ENCODE measurements at regions not wholly inside any gene's neighbourhood (a gene's known extent, or its start where the extent isn't known, plus 50 kb on each side); places are given as distances from the start of the nearest gene placed in this dataset.

DNA sequence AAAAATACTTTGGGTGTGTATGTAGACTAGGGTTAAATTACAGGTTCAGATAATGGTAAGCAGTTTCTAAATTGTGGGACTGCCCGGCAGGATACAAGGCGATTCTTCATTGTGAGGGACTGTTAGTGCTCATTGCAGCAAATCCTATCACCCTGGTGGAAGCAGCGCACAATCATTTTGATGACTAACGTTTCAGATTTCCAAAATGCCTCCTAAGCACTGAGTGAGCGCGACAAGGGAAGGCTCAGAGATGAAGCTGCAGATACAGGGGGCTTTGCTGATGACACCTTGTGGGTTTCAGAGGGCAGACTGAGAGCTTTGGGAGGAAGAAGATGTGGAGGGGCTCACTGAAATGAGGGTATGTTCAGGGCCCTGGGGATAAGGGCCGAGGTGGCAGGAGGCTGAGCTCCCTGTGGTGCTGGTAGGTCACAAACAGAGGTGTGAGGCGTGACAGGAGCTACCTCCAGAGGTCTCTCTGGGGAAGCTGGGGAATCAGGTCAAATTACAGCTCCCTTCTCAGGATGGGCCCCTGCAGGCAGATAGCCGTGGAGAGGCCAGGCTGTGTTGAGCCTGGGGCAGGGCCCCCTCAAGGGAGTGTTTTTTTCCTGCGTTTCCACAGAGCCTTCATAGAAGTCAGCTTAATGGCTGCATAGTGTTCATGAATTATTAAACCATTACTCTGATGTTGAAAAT, 84.5 kb upstream of the FYN start:
- H3K27ac ChIP-seq: no peak overlapping the region
- H3K4me3 ChIP-seq (IDR thresholded peaks at IDR 0.05; ENCODE audit: insufficient read depth, low read depth, low read length): no peak overlapping the region
- H3K27me3 ChIP-seq (ENCODE audit: insufficient read depth, low read depth): no peaks in the 10 kb centered on the region
- no peak overlapping the region for H3K4me2 ChIP-seq
- no peak overlapping the region for H2AFZ ChIP-seq (ENCODE audit: low read depth)
- H3K36me3 ChIP-seq (ENCODE audit: insufficient read depth): no peaks in the 10 kb centered on the region
- no peaks in the 10 kb centered on the region for H3K79me2 ChIP-seq (ENCODE audit: insufficient read depth, low read depth)
- TF ChIP-seq, protein P1, sequence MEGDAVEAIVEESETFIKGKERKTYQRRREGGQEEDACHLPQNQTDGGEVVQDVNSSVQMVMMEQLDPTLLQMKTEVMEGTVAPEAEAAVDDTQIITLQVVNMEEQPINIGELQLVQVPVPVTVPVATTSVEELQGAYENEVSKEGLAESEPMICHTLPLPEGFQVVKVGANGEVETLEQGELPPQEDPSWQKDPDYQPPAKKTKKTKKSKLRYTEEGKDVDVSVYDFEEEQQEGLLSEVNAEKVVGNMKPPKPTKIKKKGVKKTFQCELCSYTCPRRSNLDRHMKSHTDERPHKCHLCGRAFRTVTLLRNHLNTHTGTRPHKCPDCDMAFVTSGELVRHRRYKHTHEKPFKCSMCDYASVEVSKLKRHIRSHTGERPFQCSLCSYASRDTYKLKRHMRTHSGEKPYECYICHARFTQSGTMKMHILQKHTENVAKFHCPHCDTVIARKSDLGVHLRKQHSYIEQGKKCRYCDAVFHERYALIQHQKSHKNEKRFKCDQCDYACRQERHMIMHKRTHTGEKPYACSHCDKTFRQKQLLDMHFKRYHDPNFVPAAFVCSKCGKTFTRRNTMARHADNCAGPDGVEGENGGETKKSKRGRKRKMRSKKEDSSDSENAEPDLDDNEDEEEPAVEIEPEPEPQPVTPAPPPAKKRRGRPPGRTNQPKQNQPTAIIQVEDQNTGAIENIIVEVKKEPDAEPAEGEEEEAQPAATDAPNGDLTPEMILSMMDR (conservative IDR thresholded peaks at IDR 0.05; ENCODE audit: low read depth, low read length): no peak
- H3K9ac ChIP-seq: no peak overlapping the region
- H3K4me1 ChIP-seq (ENCODE audit: low read depth, poor library complexity, severe bottlenecking): peaks cover 8% of the 10 kb centered on the region
- no peaks in the 10 kb centered on the region for H4K20me1 ChIP-seq (ENCODE audit: insufficient read depth)

DNA sequence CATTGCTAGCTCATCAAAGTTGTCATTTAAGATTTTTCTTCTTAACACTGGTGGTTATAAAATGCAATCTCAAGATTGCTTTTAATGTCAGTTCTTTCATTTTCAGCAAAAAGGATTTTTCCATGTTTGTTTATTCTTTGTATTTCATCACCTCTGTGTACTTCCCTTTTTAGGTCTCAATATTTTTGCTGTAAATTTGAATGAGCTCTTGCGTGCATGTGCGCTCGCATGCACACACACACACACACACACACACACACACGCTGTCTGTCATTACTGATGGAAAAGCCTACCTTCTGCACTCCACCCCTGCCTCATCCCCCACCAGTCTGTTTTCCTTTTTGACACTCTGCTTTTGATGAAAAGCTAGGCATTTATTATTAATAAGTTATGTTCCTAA, 85.3 kb upstream of the FYN start:
- H2AFZ ChIP-seq (ENCODE audit: low read depth): no peak overlapping the region
- H3K9ac ChIP-seq: no peak overlapping the region
- no peaks in the 10 kb centered on the region for H3K79me2 ChIP-seq (ENCODE audit: insufficient read depth, low read depth)
- no peak overlapping the region for H3K27ac ChIP-seq
- TF ChIP-seq, protein P1 (conservative IDR thresholded peaks at IDR 0.05; ENCODE audit: low read depth, low read length): no peak
- peaks cover 2% of the 10 kb centered on the region for H3K4me1 ChIP-seq (ENCODE audit: low read depth, poor library complexity, severe bottlenecking)
- H3K36me3 ChIP-seq (ENCODE audit: insufficient read depth): no peaks in the 10 kb centered on the region
- no peaks in the 10 kb centered on the region for H4K20me1 ChIP-seq (ENCODE audit: insufficient read depth)
- no peak overlapping the region for H3K4me3 ChIP-seq (IDR thresholded peaks at IDR 0.05; ENCODE audit: insufficient read depth, low read depth, low read length)
- no peak overlapping the region for H3K4me2 ChIP-seq
- no peaks in the 10 kb centered on the region for H3K27me3 ChIP-seq (ENCODE audit: insufficient read depth, low read depth)

DNA sequence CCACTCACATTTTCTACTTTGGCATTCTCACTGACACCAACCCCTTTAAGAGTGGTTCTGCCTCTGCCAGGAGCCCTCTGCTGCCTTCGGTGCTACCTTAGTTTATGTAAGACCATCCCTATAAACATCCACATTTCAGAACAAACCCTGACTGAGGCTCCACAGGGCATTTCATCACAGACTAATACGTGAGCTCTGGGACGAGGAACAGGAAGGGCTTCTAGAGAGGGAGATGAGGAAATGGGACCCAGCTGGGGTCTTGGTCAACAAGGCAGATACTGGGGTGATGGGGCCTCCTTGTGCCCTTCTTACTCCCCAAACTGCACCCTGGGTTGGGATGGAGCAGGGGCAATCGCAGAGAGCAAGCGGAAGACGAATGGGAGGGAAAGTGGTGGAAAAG, 86.5 kb upstream of the FYN start:
- H2AFZ ChIP-seq (ENCODE audit: low read depth): no peak overlapping the region
- no peaks in the 10 kb centered on the region for H4K20me1 ChIP-seq (ENCODE audit: insufficient read depth)
- no peaks in the 10 kb centered on the region for H3K79me2 ChIP-seq (ENCODE audit: insufficient read depth, low read depth)
- no peak overlapping the region for H3K4me3 ChIP-seq (IDR thresholded peaks at IDR 0.05; ENCODE audit: insufficient read depth, low read depth, low read length)
- H3K9ac ChIP-seq: no peak overlapping the region
- no peak overlapping the region for H3K4me2 ChIP-seq
- H3K27ac ChIP-seq: no peak overlapping the region
- H3K36me3 ChIP-seq (ENCODE audit: insufficient read depth): no peaks in the 10 kb centered on the region
- no peaks in the 10 kb centered on the region for H3K4me1 ChIP-seq (ENCODE audit: low read depth, poor library complexity, severe bottlenecking)
- TF ChIP-seq, protein P1 (conservative IDR thresholded peaks at IDR 0.05; ENCODE audit: low read depth, low read length): no peak
- no peaks in the 10 kb centered on the region for H3K27me3 ChIP-seq (ENCODE audit: insufficient read depth, low read depth)

DNA sequence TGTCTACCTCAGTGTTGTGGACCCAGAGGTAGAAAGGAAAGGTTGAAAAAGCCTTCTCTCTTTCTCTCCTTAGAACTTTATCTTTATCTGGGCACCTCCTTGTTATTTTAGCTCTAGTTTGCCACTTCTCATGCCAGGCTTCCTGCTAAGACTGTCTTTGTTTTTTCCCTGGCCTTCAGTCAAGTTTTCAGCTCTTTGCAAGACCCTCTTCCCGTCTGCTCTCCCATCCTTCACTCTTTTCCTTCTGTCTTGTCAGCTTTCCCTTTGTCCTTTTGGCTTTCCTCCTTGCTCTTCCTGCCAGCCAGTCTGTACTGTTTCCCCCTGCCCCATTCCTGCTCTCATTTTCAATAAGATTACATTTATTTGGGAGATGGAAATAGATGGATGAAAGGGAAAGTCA, 86.8 kb upstream of the CCN6 start:
- Histone ChIP-seq H3K9ac (no peak overlapping the region), H2AFZ (ENCODE audit: low read depth) (no peak overlapping the region), H3K79me2 (ENCODE audit: insufficient read depth, low read depth) (no peaks in the 10 kb centered on the region), H3K4me3 (IDR thresholded peaks at IDR 0.05; ENCODE audit: insufficient read depth, low read depth, low read length) (no peak overlapping the region), H3K4me1 (ENCODE audit: low read depth, poor library complexity, severe bottlenecking) (peaks cover 8% of the 10 kb centered on the region), H4K20me1 (ENCODE audit: insufficient read depth) (no peaks in the 10 kb centered on the region), H3K4me2 (no peak overlapping the region), H3K27ac (no peak overlapping the region), H3K36me3 (ENCODE audit: insufficient read depth) (no peaks in the 10 kb centered on the region), H3K27me3 (ENCODE audit: insufficient read depth, low read depth) (no peaks in the 10 kb centered on the region)
- TF ChIP-seq, protein P1 (conservative IDR thresholded peaks at IDR 0.05; ENCODE audit: low read depth, low read length): no peak
